Nephron (organoid): ENCODE measurements at regions not wholly inside any gene's neighbourhood (a gene's known extent, or its start where the extent isn't known, plus 50 kb on each side); places are given as distances from the start of the nearest gene placed in this dataset.

Source experiments
- H3K27ac Mint-ChIP-seq, 3 experiments: 2 replicates each; pipeline ENCODE4 v1.8.0; 2020; ENCODE audit warnings: mixed read lengths in 3 of 3, mild to moderate bottlenecking in 2 of 3, moderate library complexity in 1 of 3
- H3K27me3 Mint-ChIP-seq: 2 replicates; pipeline ENCODE4 v1.8.0; 2021; ENCODE audit warnings: low read depth, mild to moderate bottlenecking, moderate library complexity, mixed read lengths
- H3K36me3 Mint-ChIP-seq: 2 replicates; pipeline ENCODE4 v1.8.0; 2020; ENCODE audit warnings: low read depth, mixed read lengths
- H3K4me1 Mint-ChIP-seq: 2 replicates; pipeline ENCODE4 v1.8.0; 2020; ENCODE audit warnings: mixed read lengths
- H3K4me3 Mint-ChIP-seq, 3 experiments: 2 replicates each; pipeline ENCODE4 v1.8.0; 2020; ENCODE audit warnings: mild to moderate bottlenecking in 3 of 3, mixed read lengths in 3 of 3, moderate library complexity in 2 of 3
- H3K9me3 Mint-ChIP-seq: 2 replicates; pipeline ENCODE4 v1.8.0; 2020; ENCODE audit warnings: mixed read lengths
- CTCF ChIP-seq, 3 experiments: fragments of 200-600 bp; sonication (generic); IDR thresholded peaks; one replicate each; pipeline ENCODE4 v1.5.0; 2021; ENCODE audit warnings: antibody characterized with exemption in 3 of 3; ENCODE audit not compliant: unreplicated experiment in 3 of 3

- Mint-ChIP-seq H3K27ac (no peak overlapping the region), H3K9me3 (no peaks in the 10 kb centered on the region), H3K27me3 (no peaks in the 10 kb centered on the region), H3K4me1 (peaks cover 30% of the 10 kb centered on the region), H3K36me3 (no peaks in the 10 kb centered on the region), H3K4me3 (no peak overlapping the region)
- TF ChIP-seq CTCF (IDR thresholded peaks at IDR 0.05; ENCODE audit: unreplicated experiment in 3 of 3), result no peak
These were observed 84.6 kb downstream of the NTMT2 start for GRCh38 chr1:170230323-170230722.

- H3K36me3 Mint-ChIP-seq, result no peaks in the 10 kb centered on the region
- H3K27ac Mint-ChIP-seq, result no peak overlapping the region
- peaks cover 17% of the 10 kb centered on the region for H3K4me1 Mint-ChIP-seq
- no peaks in the 10 kb centered on the region for H3K9me3 Mint-ChIP-seq
- TF ChIP-seq CTCF (IDR thresholded peaks at IDR 0.05; ENCODE audit: unreplicated experiment in 3 of 3), result no peak
- H3K27me3 Mint-ChIP-seq, result no peaks in the 10 kb centered on the region
- H3K4me3 Mint-ChIP-seq, result no peak overlapping the region
These were observed 85.9 kb downstream of the NTMT2 start for GRCh38 chr1:170231662-170232061.

DNA sequence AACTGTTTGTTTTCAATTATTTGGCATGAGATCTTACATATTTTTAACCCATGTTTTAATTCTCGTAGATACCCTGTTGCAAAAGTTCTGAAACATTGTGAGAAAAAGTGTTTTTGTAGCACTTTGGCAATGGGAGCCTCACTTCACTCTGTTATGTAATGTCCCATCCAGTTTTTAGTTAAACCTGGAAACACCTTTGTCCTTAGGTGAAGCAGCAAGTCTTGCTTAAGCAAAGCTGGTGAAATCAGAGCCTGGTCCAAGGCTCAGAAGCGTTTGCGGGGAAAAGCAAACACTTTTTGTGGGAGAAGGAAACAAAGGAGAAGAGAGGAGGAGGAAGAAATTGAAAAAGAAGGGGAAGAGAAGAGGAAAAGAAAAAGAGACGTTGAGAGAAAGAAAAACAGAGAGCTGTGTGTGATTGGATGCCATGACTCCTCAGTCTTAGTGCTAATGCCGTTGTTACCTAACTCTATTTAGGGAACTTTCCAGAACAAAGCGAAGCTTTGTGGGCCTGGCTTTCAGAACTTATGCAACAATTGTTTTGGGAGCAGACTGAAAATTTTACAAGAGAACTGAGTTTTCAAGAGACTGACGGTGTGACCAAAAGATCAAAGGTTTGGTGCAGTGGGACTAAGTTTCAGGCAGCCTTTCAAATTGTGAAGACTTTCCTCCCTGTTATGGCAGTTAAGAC, 93.1 kb downstream of the NTMT2 start:
- Mint-ChIP-seq H3K4me3 (no peak overlapping the region), H3K9me3 (no peaks in the 10 kb centered on the region), H3K4me1 (peaks cover 17% of the 10 kb centered on the region), H3K36me3 (no peaks in the 10 kb centered on the region), H3K27ac (peak overlapping the region in 1 of 3 experiments; percentile 64), H3K27me3 (no peaks in the 10 kb centered on the region)
- TF ChIP-seq CTCF (IDR thresholded peaks at IDR 0.05; ENCODE audit: unreplicated experiment in 3 of 3), result no peak

GRCh38 chr1:170239445-170239844, 93.7 kb downstream of the NTMT2 start:
- H3K27ac Mint-ChIP-seq, result no peak overlapping the region

DNA sequence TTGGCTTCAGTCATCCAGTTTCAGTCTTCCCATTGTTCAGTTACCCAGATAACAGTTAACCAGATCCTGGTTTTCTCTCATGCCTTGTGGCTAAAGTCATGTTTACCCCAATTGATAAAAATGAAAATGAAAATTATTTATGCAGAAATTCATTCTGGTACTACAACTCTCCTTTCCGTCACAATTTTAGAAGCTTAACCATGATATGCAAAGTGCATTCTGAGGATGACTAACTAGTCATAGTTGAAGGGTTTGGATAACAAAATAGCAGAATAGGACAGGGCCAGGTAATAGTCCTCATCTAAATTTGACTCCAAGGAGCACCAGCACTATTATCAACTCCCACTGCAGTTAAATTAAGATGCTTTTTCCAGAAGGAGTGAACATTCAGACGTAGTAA, 94.7 kb downstream of the NTMT2 start:
- Mint-ChIP-seq H3K9me3 (no peaks in the 10 kb centered on the region), H3K27me3 (no peaks in the 10 kb centered on the region), H3K4me3 (no peak overlapping the region), H3K4me1 (peaks cover 10% of the 10 kb centered on the region), H3K36me3 (no peaks in the 10 kb centered on the region), H3K27ac (no peak overlapping the region)
- no peak for TF ChIP-seq CTCF (IDR thresholded peaks at IDR 0.05; ENCODE audit: unreplicated experiment in 3 of 3)

More at GRCh38 chr1:170239445-170239844, 93.7 kb downstream of the NTMT2 start:
- Mint-ChIP-seq H3K4me3 (no peak overlapping the region), H3K36me3 (no peaks in the 10 kb centered on the region), H3K27me3 (no peaks in the 10 kb centered on the region), H3K4me1 (peaks cover 11% of the 10 kb centered on the region), H3K9me3 (no peaks in the 10 kb centered on the region)
- TF ChIP-seq CTCF (IDR thresholded peaks at IDR 0.05; ENCODE audit: unreplicated experiment in 3 of 3), result no peak

- Mint-ChIP-seq H3K36me3 (no peaks in the 10 kb centered on the region), H3K9me3 (no peaks in the 10 kb centered on the region), H3K4me3 (no peak overlapping the region), H3K27ac (no peak overlapping the region), H3K4me1 (peaks cover 10% of the 10 kb centered on the region), H3K27me3 (no peaks in the 10 kb centered on the region)
- TF ChIP-seq CTCF (IDR thresholded peaks at IDR 0.05; ENCODE audit: unreplicated experiment in 3 of 3), result no peak
These were observed 95.6 kb downstream of the NTMT2 start for GRCh38 chr1:170241266-170241851.
